ENCODE measurements at regions not wholly inside any gene's neighbourhood (a gene's known extent, or its start where the extent isn't known, plus 50 kb on each side); places are given as distances from the start of the nearest gene placed in this dataset.

- H3K27ac ChIP-seq (ENCODE audit: extremely low read depth, low read depth, low read length), result no peak overlapping the region
- CTCF ChIA-PET, result no interaction called here
- H3K36me3 ChIP-seq (ENCODE audit: control insufficient read depth in 2 of 2, insufficient read depth in 1 of 2, low read length in 2 of 2), result no peaks in the 10 kb centered on the region
- H3K4me3 ChIP-seq (ENCODE audit: low read depth, low read length), result no peak overlapping the region
- POLR2A ChIA-PET, result no interaction called here
- TF ChIP-seq KLF16 (tag by site-specific recombination; IDR thresholded peaks at IDR 0.05), result no peak
- TF ChIP-seq ZNF629 (tag by site-specific recombination; IDR thresholded peaks at IDR 0.05), result no peak
- TF ChIP-seq GLIS1 (tag by site-specific recombination; IDR thresholded peaks at IDR 0.05), result no peak
- no peak for TF ChIP-seq ZNF514 (tag by site-specific recombination; IDR thresholded peaks at IDR 0.05)
- no peak for TF ChIP-seq ZNF692 (tag by site-specific recombination; IDR thresholded peaks at IDR 0.05)
- TF ChIP-seq YY2 (tag by site-specific recombination; IDR thresholded peaks at IDR 0.05), result no peak
- no peak for TF ChIP-seq ZBTB44 (tag by site-specific recombination; IDR thresholded peaks at IDR 0.05)
- TF ChIP-seq ZNF302 (tag by site-specific recombination; IDR thresholded peaks at IDR 0.05; ENCODE audit: low read depth), result no peak
- TF ChIP-seq ZNF580 (tag by site-specific recombination; IDR thresholded peaks at IDR 0.05), result no peak
- no peak for TF ChIP-seq ZNF416 (tag by site-specific recombination; IDR thresholded peaks at IDR 0.05)
- TF ChIP-seq BCL6B (tag by site-specific recombination; IDR thresholded peaks at IDR 0.05), result no peak
- TF ChIP-seq ZXDB (tag by site-specific recombination; IDR thresholded peaks at IDR 0.05), result no peak
- no peaks in the 10 kb centered on the region for H3K4me1 ChIP-seq (ENCODE audit: control insufficient read depth, insufficient read depth, low read length)
- H3K9me3 ChIP-seq (ENCODE audit: control insufficient read depth, insufficient read depth, low read depth, low read length), result no peaks in the 10 kb centered on the region
Observed at GRCh38 chr17:27396941-27397340, 59.3 kb upstream of the KSR1 start.

- POLR2A ChIA-PET, result interaction anchor here (0.8 kb wide), 1 partner anchor 152 kb away, joined by 3 read pairs; no protein-coding TSS in a partner anchor
- no peaks in the 10 kb centered on the region for H3K36me3 ChIP-seq (ENCODE audit: control insufficient read depth in 2 of 2, insufficient read depth in 1 of 2, low read length in 2 of 2)
Observed at GRCh38 chr17:27398691-27399090, 57.6 kb upstream of the KSR1 start.

More at GRCh38 chr17:27398691-27399090, 57.6 kb upstream of the KSR1 start:
- Histone ChIP-seq H3K4me3 (ENCODE audit: low read depth, low read length) (no peak overlapping the region), H3K27ac (ENCODE audit: extremely low read depth, low read depth, low read length) (no peak overlapping the region), H3K9me3 (ENCODE audit: control insufficient read depth, insufficient read depth, low read depth, low read length) (no peaks in the 10 kb centered on the region), H3K4me1 (ENCODE audit: control insufficient read depth, insufficient read depth, low read length) (no peaks in the 10 kb centered on the region)
- TF ChIP-seq IKZF3 (tag by site-specific recombination; IDR thresholded peaks at IDR 0.05) (no peak), ZNF658 (tag by site-specific recombination; IDR thresholded peaks at IDR 0.05) (no peak), ZNF148 (tag by site-specific recombination; IDR thresholded peaks at IDR 0.05; ENCODE audit: borderline replicate concordance) (no peak), ZNF488 (tag by site-specific recombination; IDR thresholded peaks at IDR 0.05) (no peak), BCL6B (tag by site-specific recombination; IDR thresholded peaks at IDR 0.05) (no peak), ZNF19 (tag by site-specific recombination; IDR thresholded peaks at IDR 0.05; ENCODE audit: low read depth) (no peak), SP3 (tag by site-specific recombination; IDR thresholded peaks at IDR 0.05) (no peak), ZNF311 (tag by site-specific recombination; IDR thresholded peaks at IDR 0.05; ENCODE audit: borderline replicate concordance) (no peak), ZNF518A (tag by site-specific recombination; conservative IDR thresholded peaks at IDR 0.05; ENCODE audit: low read depth) (no peak)
- CTCF ChIA-PET, result interaction anchor here (0.8 to 0.9 kb wide), 2 partner anchors 17 to 252 kb away, joined by 3 to 4 read pairs; no protein-coding TSS in a partner anchor
